Retinal pigment epithelial cell (primary cell): ENCODE measurements at regions not wholly inside any gene's neighbourhood (a gene's known extent, or its start where the extent isn't known, plus 50 kb on each side); places are given as distances from the start of the nearest gene placed in this dataset.

Source experiments
- DNase-seq: peaks from one replicate; pipeline ENCODE4 v3.0.0-alpha.2; 2010; ENCODE audit warnings: low read depth
- H3K4me3 ChIP-seq: 2 replicates; pipeline ENCODE4 v1.5.1; 2011; ENCODE audit warnings: mild to moderate bottlenecking, low read length, control low read depth, moderate library complexity
- CTCF ChIP-seq: conservative IDR thresholded peaks from 2 replicates; pipeline ENCODE4 v1.5.1; 2011; ENCODE audit warnings: low read depth, low read length, control low read depth, inconsistent platforms

GRCh38 chr3:181541414-181541813, 170.3 kb upstream of the SOX2 start:
- no peak for TF ChIP-seq CTCF
- no peak for DNase-seq
- no peak overlapping the region for H3K4me3 ChIP-seq

- no peak for TF ChIP-seq CTCF
- H3K4me3 ChIP-seq: no peak overlapping the region
- no peak for DNase-seq
Observed at GRCh38 chr3:181534781-181535221, 176.9 kb upstream of the SOX2 start.

- TF ChIP-seq CTCF: no peak
- no peak for DNase-seq
- no peak overlapping the region for H3K4me3 ChIP-seq
Observed at GRCh38 chr3:181533811-181534210, 177.9 kb upstream of the SOX2 start.

- no peak overlapping the region for H3K4me3 ChIP-seq
- no peak for TF ChIP-seq CTCF
- DNase-seq: no peak
Observed at GRCh38 chr3:181530584-181530983, 181.1 kb upstream of the SOX2 start.

- no peak overlapping the region for H3K4me3 ChIP-seq
- DNase-seq: no peak
- TF ChIP-seq CTCF: no peak
Observed at GRCh38 chr3:181521831-181522230, 189.9 kb upstream of the SOX2 start.

- TF ChIP-seq CTCF: no peak
- DNase-seq: no peak
- no peak overlapping the region for H3K4me3 ChIP-seq
Observed at GRCh38 chr3:181518222-181518621, 193.5 kb upstream of the SOX2 start.

GRCh38 chr3:181512787-181513186, 198.9 kb upstream of the SOX2 start:
- no peak for TF ChIP-seq CTCF
- DNase-seq: no peak
- H3K4me3 ChIP-seq: no peak overlapping the region
